Lung (tissue), 11 donors: ENCODE measurements at regions not wholly inside any gene's neighbourhood (a gene's known extent, or its start where the extent isn't known, plus 50 kb on each side); places are given as distances from the start of the nearest gene placed in this dataset.

Source experiments
- ATAC-seq: fragments of 200-7000 bp; cut with Tn5 transposase; one replicate; pipeline ENCODE4 v1.9.1; 2020; ENCODE audit warnings: moderate number of reproducible peaks; ENCODE audit not compliant: insufficient read depth, low FRiP score
- DNase-seq, 3 donors: peaks; one replicate each; pipeline ENCODE4 v3.0.0-alpha.2; 2013 to 2017
- H3K27ac ChIP-seq, 2 donors: one replicate each; pipeline ENCODE4 v1.5.1; 2013; ENCODE audit warnings: mild to moderate bottlenecking in 2 of 2, moderate library complexity in 2 of 2, control low read depth in 1 of 2, inconsistent platforms in 1 of 2, low read depth in 1 of 2, low read length in 1 of 2
- H3K27me3 ChIP-seq, 3 donors: one replicate each; pipeline ENCODE4 v1.5.1; 2013; ENCODE audit warnings: low read length in 2 of 3; ENCODE audit not compliant: control insufficient read depth in 3 of 3, insufficient read depth in 3 of 3
- H3K36me3 ChIP-seq, 4 donors: one replicate each; pipeline ENCODE4 v1.5.1; 2013; ENCODE audit warnings: low read length in 4 of 4, mild to moderate bottlenecking in 1 of 4, moderate library complexity in 1 of 4; ENCODE audit not compliant: control insufficient read depth in 4 of 4, insufficient read depth in 4 of 4
- H3K4me1 ChIP-seq, 5 donors: one replicate each; pipeline ENCODE4 v1.5.1; 2013; ENCODE audit warnings: low read length in 5 of 5, mild to moderate bottlenecking in 2 of 5, moderate library complexity in 1 of 5; ENCODE audit not compliant: control insufficient read depth in 5 of 5, insufficient read depth in 5 of 5
- H3K4me3 ChIP-seq: one replicate; pipeline ENCODE4 v1.5.1; 2013; ENCODE audit warnings: mild to moderate bottlenecking, control low read depth, moderate library complexity
- H3K9ac ChIP-seq, 2 donors: one replicate each; pipeline ENCODE4 v1.5.1; 2013; ENCODE audit warnings: low read length in 2 of 2, control low read depth in 1 of 2; ENCODE audit not compliant: insufficient read depth in 1 of 2
- H3K9me3 ChIP-seq, 4 donors: one replicate each; pipeline ENCODE4 v1.5.1; 2013; ENCODE audit warnings: low read length in 3 of 4, mild to moderate bottlenecking in 1 of 4, moderate library complexity in 1 of 4; ENCODE audit not compliant: control insufficient read depth in 4 of 4, insufficient read depth in 3 of 4
- WGBS, 2 donors: extraction: QIAGEN DNeasy Blood & Tissue Kit; methylation state at CpG; one replicate each; pipeline ENCODE4 v1.1.7; 2013; 5-methylcytosine and 5-hydroxymethylcytosine counted together
- TF ChIP-seq, protein P1 (sequence below): IDR thresholded peaks from 2 replicates; pipeline ENCODE4 v1.5.1; 2012; ENCODE audit warnings: mild to moderate bottlenecking; ENCODE audit errors: control extremely low read depth, extremely low read depth
- donor health status: control.
- donor health status: control.
- donor health status: Bipolar disorder and iron deficiency.
- donor health status: healthy.
- donor health status: DM: yes; HTN: yes; CAD: no.

DNA sequence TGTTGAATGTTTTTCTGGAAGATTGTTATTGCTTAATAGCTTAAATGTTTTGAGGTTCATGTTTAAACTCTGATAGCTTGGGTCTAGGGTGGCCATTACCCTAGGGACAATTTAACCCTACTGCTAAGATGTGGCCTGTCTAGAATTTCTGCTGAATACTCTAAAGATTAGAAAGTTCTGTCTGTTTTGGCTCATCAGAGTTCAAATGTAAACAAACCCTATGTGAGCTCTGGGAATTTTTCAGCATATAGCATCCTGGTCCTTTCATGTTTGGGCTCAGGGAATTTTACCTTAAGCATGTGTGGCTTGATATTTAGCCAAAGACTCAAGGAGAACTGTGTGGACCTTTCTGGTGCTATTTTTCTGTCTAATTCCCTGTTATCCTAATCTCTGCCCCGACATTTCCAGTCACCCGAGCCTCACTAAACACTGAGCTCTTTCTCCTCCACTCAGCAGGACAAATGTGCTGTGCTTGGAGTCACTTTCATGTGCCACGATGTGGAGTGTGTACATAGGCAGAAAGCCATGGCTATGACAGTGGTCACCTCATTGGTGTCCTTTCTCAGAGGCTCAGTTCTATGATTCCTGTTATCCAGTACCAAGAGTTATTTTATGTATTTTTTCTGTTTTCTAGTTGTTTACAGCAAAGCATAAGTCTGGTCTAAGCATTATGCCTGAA is 492.5 kb upstream of the SPHKAP start:
- no peak for ATAC-seq
- 45 to 68% methylated on average over 3 of the region's 3 CpGs for WGBS, 2 donors
- no peak overlapping the region for H3K9ac ChIP-seq
- peak in 2 of 3 donors; percentile 37 to 48 for DNase-seq
- H3K27me3 ChIP-seq = no peaks in the 10 kb centered on the region
- H3K9me3 ChIP-seq = no peaks in the 10 kb centered on the region
- no peak overlapping the region for H3K4me3 ChIP-seq
- H3K36me3 ChIP-seq = no peaks in the 10 kb centered on the region
- H3K27ac ChIP-seq = no peak overlapping the region
- TF ChIP-seq, protein P1, sequence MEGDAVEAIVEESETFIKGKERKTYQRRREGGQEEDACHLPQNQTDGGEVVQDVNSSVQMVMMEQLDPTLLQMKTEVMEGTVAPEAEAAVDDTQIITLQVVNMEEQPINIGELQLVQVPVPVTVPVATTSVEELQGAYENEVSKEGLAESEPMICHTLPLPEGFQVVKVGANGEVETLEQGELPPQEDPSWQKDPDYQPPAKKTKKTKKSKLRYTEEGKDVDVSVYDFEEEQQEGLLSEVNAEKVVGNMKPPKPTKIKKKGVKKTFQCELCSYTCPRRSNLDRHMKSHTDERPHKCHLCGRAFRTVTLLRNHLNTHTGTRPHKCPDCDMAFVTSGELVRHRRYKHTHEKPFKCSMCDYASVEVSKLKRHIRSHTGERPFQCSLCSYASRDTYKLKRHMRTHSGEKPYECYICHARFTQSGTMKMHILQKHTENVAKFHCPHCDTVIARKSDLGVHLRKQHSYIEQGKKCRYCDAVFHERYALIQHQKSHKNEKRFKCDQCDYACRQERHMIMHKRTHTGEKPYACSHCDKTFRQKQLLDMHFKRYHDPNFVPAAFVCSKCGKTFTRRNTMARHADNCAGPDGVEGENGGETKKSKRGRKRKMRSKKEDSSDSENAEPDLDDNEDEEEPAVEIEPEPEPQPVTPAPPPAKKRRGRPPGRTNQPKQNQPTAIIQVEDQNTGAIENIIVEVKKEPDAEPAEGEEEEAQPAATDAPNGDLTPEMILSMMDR = no peak
- H3K4me1 ChIP-seq = peaks cover 0 to 19% (median under 1%) of the 10 kb centered on the region in 5 donors

GRCh38 chr2:228669690-228670089 is 488.2 kb upstream of the SPHKAP start:
- peaks cover 0 to 18% (median 5%) of the 10 kb centered on the region in 5 donors for H3K4me1 ChIP-seq
- WGBS, 2 donors = 71 to 74% methylated on average over 3 of the region's 3 CpGs
- H3K27me3 ChIP-seq = no peaks in the 10 kb centered on the region
- no peak overlapping the region for H3K9ac ChIP-seq
- ATAC-seq (no peak), DNase-seq (peak in 2 of 3 donors; percentile 45 to 56)
- no peaks in the 10 kb centered on the region for H3K9me3 ChIP-seq
- TF ChIP-seq, protein P1 = no peak
- no peak overlapping the region for H3K27ac ChIP-seq
- no peaks in the 10 kb centered on the region for H3K36me3 ChIP-seq
- no peak overlapping the region for H3K4me3 ChIP-seq

- H3K4me1 ChIP-seq = peaks cover 0 to 10% (median 4%) of the 10 kb centered on the region in 5 donors
- ATAC-seq (no peak), DNase-seq (no peak)
- 70 to 85% methylated on average over 1 of the region's 1 CpG for WGBS, 2 donors
- TF ChIP-seq, protein P1 = no peak
- H3K27me3 ChIP-seq = no peaks in the 10 kb centered on the region
- no peaks in the 10 kb centered on the region for H3K36me3 ChIP-seq
- H3K9me3 ChIP-seq = no peaks in the 10 kb centered on the region
- no peak overlapping the region for H3K9ac ChIP-seq
- H3K4me3 ChIP-seq = no peak overlapping the region
- no peak overlapping the region for H3K27ac ChIP-seq
These were observed 483.7 kb upstream of the SPHKAP start for GRCh38 chr2:228665232-228665631.

DNA sequence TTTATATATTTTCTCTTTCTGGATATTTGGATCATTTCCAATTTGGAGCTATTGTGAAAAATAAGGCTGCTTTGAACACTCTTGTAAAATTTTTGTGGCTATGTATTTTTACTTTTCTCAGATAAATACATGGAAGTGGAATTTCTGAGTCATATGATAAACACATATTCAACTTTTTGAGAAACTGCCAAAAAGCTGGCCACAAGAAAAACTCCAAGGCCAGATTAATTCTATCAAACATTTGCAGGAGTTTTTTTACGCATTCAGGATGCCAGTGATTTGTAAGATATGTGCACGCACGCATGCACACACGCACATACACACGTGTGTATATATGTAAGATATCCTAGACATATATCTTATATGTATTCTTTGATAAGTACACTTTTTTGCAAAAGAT is 477.5 kb upstream of the SPHKAP start:
- Histone ChIP-seq H3K27ac (no peak overlapping the region), H3K4me1 (no peaks in the 10 kb centered on the region), H3K9me3 (no peaks in the 10 kb centered on the region), H3K36me3 (no peaks in the 10 kb centered on the region), H3K27me3 (no peaks in the 10 kb centered on the region), H3K4me3 (no peak overlapping the region), H3K9ac (no peak overlapping the region)
- TF ChIP-seq, protein P1 = no peak
- ATAC-seq (no peak), DNase-seq (peak in 1 of 3 donors; percentile 32)
- 82 to 94% methylated on average over 5 of the region's 5 CpGs for WGBS, 2 donors
